Right lobe of liver (tissue), 4 donors: ENCODE measurements at regions not wholly inside any gene's neighbourhood (a gene's known extent, or its start where the extent isn't known, plus 50 kb on each side); places are given as distances from the start of the nearest gene placed in this dataset.

Experiments used
- POLR2A ChIP-seq: fragments of 450-650 bp; IDR thresholded peaks from one replicate; pipeline ENCODE4 v1.6.1; 2017; ENCODE audit warnings: antibody characterized with exemption, mild to moderate bottlenecking
- TF ChIP-seq, protein P1 (sequence below), 4 donors: fragments of 200-600 bp in 3 of 4; fragments of 450-650 bp in 1 of 4; IDR thresholded peaks; one replicate each; pipeline versions ENCODE4 v1.5.1 to v1.8.0; 2016 to 2022; ENCODE audit warnings: antibody characterized with exemption in 4 of 4, mild to moderate bottlenecking in 2 of 4
- donor health status: DM: no; HTN: no; CAD: no.
- donor health status: DM: no; HTN: no; CAD: no.
- donor health status: DM: no; HTN: yes; CAD: no.

DNA sequence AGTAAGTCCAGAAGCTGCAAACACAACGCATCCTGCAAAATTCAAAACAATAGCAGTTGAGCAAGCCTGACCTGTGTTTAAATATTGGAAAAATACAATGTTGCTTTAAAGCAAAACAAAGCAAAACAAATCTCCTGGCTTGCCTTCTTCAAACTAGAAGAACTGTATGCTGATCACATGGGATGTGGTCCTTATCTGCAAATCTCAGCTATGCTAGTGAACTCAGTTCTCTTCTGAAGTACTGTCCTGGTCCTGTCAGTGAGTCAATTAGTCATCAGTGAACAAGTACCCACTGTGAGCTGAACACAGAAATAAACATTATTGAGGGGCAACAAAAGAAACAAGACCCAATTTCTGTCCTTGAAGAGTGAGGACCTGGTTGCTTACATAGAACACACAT, 522.5 kb downstream of the SMARCA1 start:
- TF ChIP-seq, protein P1, sequence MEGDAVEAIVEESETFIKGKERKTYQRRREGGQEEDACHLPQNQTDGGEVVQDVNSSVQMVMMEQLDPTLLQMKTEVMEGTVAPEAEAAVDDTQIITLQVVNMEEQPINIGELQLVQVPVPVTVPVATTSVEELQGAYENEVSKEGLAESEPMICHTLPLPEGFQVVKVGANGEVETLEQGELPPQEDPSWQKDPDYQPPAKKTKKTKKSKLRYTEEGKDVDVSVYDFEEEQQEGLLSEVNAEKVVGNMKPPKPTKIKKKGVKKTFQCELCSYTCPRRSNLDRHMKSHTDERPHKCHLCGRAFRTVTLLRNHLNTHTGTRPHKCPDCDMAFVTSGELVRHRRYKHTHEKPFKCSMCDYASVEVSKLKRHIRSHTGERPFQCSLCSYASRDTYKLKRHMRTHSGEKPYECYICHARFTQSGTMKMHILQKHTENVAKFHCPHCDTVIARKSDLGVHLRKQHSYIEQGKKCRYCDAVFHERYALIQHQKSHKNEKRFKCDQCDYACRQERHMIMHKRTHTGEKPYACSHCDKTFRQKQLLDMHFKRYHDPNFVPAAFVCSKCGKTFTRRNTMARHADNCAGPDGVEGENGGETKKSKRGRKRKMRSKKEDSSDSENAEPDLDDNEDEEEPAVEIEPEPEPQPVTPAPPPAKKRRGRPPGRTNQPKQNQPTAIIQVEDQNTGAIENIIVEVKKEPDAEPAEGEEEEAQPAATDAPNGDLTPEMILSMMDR (IDR thresholded peaks at IDR 0.05), result no peak
- TF ChIP-seq POLR2A, result no peak
